ENCODE measurements at regions not wholly inside any gene's neighbourhood (a gene's known extent, or its start where the extent isn't known, plus 50 kb on each side); places are given as distances from the start of the nearest gene placed in this dataset.

- H3K27ac ChIP-seq (ENCODE audit: low read depth, low read length, poor library complexity, severe bottlenecking) = no peak overlapping the region
- intact Hi-C loops (cut with micrococcal nuclease; ENCODE audit: unreplicated experiment) = loop anchor here (5.0 kb wide), 1 partner anchor 451 kb away; no protein-coding TSS in a partner anchor
- H3K4me3 ChIP-seq (ENCODE audit: low read depth, low read length, poor library complexity, severe bottlenecking) = no peak overlapping the region
- no peaks in the 10 kb centered on the region for H3K36me3 ChIP-seq (ENCODE audit: insufficient read depth, low read length)
- TF ChIP-seq CTCF (conservative IDR thresholded peaks at IDR 0.05; ENCODE audit: low read length) = no peak
- TF ChIP-seq EZH2phosphoT487 (IDR thresholded peaks at IDR 0.05; ENCODE audit: borderline replicate concordance, low read depth, low read length) = no peak
- no peaks in the 10 kb centered on the region for H3K79me2 ChIP-seq (ENCODE audit: insufficient read depth, low read depth, low read length)
- ChIA-PET POLR2A (no interaction called here), CTCF (ENCODE audit: unreplicated experiment) (no interaction called here)
- no peak overlapping the region for H2AFZ ChIP-seq (ENCODE audit: low read length)
- H3K9me2 ChIP-seq (ENCODE audit: insufficient read depth, low read length) = no peaks in the 10 kb centered on the region
- no peaks in the 10 kb centered on the region for H3K9me3 ChIP-seq (ENCODE audit: low read length)
- H4K20me1 ChIP-seq (ENCODE audit: insufficient read depth, low read length) = no peaks in the 10 kb centered on the region
- H3K4me1 ChIP-seq (ENCODE audit: insufficient read depth, low read length, poor library complexity, severe bottlenecking) = no peaks in the 10 kb centered on the region
- H3K4me2 ChIP-seq (ENCODE audit: low read length) = no peak overlapping the region
- no peak for DNase-seq (ENCODE audit: low spot score)
- no TSS peak for BruUV-seq (replicated peaks)
Observed at GRCh38 chr5:133873449-133873848, 95.0 kb downstream of the C5orf15 start.

GRCh38 chr5:133870661-133871060 lies 97.8 kb downstream of the C5orf15 start:
- CTCF ChIA-PET (ENCODE audit: unreplicated experiment) = no interaction called here

More at GRCh38 chr5:133870661-133871060, 97.8 kb downstream of the C5orf15 start:
- no peak overlapping the region for H2AFZ ChIP-seq (ENCODE audit: low read length)
- no peaks in the 10 kb centered on the region for H3K79me2 ChIP-seq (ENCODE audit: insufficient read depth, low read depth, low read length)
- no peak overlapping the region for H3K4me2 ChIP-seq (ENCODE audit: low read length)
- H3K27ac ChIP-seq (ENCODE audit: low read depth, low read length, poor library complexity, severe bottlenecking) = no peak overlapping the region
- H3K4me3 ChIP-seq (ENCODE audit: low read depth, low read length, poor library complexity, severe bottlenecking) = no peak overlapping the region
- DNase-seq (ENCODE audit: low spot score) = no peak
- H3K9me2 ChIP-seq (ENCODE audit: insufficient read depth, low read length) = no peaks in the 10 kb centered on the region
- no peaks in the 10 kb centered on the region for H3K4me1 ChIP-seq (ENCODE audit: insufficient read depth, low read length, poor library complexity, severe bottlenecking)
- no peaks in the 10 kb centered on the region for H3K36me3 ChIP-seq (ENCODE audit: insufficient read depth, low read length)
- H4K20me1 ChIP-seq (ENCODE audit: insufficient read depth, low read length) = no peaks in the 10 kb centered on the region
- POLR2A ChIA-PET = interaction anchor here (1.0 to 1.6 kb wide), 2 partner anchors 45 to 68 kb away, joined by 3 to 4 read pairs; no protein-coding TSS in a partner anchor
- no peaks in the 10 kb centered on the region for H3K9me3 ChIP-seq (ENCODE audit: low read length)
- intact Hi-C loops (cut with micrococcal nuclease; ENCODE audit: unreplicated experiment) = loop anchor here (5.0 kb wide), 1 partner anchor 448 kb away; no protein-coding TSS in a partner anchor
- no peak for TF ChIP-seq EZH2phosphoT487 (IDR thresholded peaks at IDR 0.05; ENCODE audit: borderline replicate concordance, low read depth, low read length)
- TF ChIP-seq CTCF (conservative IDR thresholded peaks at IDR 0.05; ENCODE audit: low read length) = no peak
- no TSS peak for BruUV-seq (replicated peaks)

All from OCI-LY7 (cell line).